ENCODE measurements at regions not wholly inside any gene's neighbourhood (a gene's known extent, or its start where the extent isn't known, plus 50 kb on each side); places are given as distances from the start of the nearest gene placed in this dataset.

GRCh38 chr13:61778531-61778930, 362.9 kb upstream of the PCDH20 start:
- TF ChIP-seq EP300 (IDR thresholded peaks at IDR 0.05; ENCODE audit: borderline replicate concordance) (no peak), EGR1 (IDR thresholded peaks at IDR 0.05) (no peak), FOXM1 (IDR thresholded peaks at IDR 0.05; ENCODE audit: borderline replicate concordance, low read depth) (no peak), MAX (IDR thresholded peaks at IDR 0.05) (no peak), CREB1 (IDR thresholded peaks at IDR 0.05; ENCODE audit: low read depth) (no peak), REST (IDR thresholded peaks at IDR 0.05; ENCODE audit: low read depth) (no peak), RAD21 (IDR thresholded peaks at IDR 0.05; ENCODE audit: low read depth) (no peak), YY1 (IDR thresholded peaks at IDR 0.05; ENCODE audit: low read depth) (no peak), TAF1 (IDR thresholded peaks at IDR 0.05; ENCODE audit: low read depth) (no peak), NFIC (IDR thresholded peaks at IDR 0.05) (no peak), CEBPB (IDR thresholded peaks at IDR 0.05) (no peak)
